B cell (primary cell): ENCODE measurements at regions not wholly inside any gene's neighbourhood (a gene's known extent, or its start where the extent isn't known, plus 50 kb on each side); places are given as distances from the start of the nearest gene placed in this dataset.

Source experiments
- CTCF ChIP-seq: fragments of 200-600 bp; IDR thresholded peaks from one replicate; pipeline ENCODE4 v1.8.0; 2022; ENCODE audit warnings: antibody characterized with exemption, mild to moderate bottlenecking
- EZH2 ChIP-seq: IDR thresholded peaks from 2 replicates; pipeline ENCODE4 v1.6.1; 2012; ENCODE audit warnings: borderline replicate concordance, low read depth, mild to moderate bottlenecking, moderate library complexity, low read length; ENCODE audit not compliant: insufficient read depth, poor library complexity, severe bottlenecking

DNA sequence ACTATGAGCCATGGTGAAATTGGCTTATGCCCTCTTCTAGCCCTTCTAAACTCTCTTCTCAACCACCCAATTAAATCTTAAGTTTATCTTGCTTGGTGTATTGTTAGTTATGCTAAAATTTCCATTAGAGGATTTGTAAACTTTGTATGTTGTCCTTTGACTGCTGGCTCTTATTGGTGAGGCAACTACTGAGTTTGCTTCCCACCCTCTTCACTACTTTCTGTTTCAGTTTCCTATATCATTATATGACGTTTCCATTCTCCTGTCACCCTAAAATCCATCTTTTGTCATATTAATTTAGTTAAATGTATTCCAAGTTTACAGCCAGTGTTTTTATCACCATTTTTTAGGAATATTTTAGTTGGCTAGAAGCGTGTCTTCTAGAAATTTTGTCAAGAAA is 80.9 kb upstream of the VWC2 start:
- TF ChIP-seq CTCF (no peak), EZH2 (no peak)
